ENCODE measurements at regions not wholly inside any gene's neighbourhood (a gene's known extent, or its start where the extent isn't known, plus 50 kb on each side); places are given as distances from the start of the nearest gene placed in this dataset.
A peak's percentile ranks its signal among the peaks of the same experiment; 100 is the strongest.

DNA sequence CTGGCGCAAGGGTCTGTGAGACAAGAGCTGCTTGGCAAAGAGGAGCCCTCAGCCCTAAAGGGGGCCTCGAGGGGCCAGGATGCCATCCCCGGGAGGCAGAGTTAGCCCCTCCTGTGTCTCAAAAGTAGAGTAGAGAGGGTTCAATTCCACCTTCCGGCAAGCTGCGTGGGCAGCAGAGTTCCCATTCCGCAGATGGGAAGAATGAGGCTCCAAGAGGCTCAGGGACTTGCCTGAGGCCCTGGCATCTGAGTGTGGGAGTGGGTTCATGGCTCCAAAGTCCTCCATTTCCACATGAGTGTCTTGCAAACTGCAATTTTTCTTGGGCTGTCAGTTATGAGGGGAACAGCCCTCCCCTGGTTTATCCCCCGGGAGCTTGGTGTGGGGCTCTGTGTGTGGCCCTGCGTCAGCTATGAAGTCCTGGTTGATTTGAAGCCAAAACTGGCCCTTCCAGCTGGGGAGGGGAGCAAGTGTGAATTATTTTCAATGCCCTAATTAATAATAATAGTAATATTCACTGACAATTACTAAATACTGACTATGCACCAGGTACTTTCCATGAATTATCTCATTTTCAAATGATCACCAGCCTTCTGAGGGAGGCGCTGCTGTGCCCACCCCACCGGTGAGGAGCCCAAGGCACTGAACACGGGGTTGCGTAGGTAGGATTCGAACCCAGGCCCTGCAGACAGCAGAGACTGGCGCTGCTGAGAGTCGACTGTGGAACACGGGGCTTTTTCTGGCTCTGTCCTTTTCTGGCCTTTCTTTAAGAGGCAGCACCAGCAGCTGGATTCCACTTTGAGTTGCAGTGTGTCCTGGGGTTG lies 153.0 kb upstream of the PTPN1 start:
- no peak for TF ChIP-seq EZH2phosphoT487 (IDR thresholded peaks at IDR 0.05; ENCODE audit: borderline replicate concordance, low read length)
- TF ChIP-seq, protein P1, sequence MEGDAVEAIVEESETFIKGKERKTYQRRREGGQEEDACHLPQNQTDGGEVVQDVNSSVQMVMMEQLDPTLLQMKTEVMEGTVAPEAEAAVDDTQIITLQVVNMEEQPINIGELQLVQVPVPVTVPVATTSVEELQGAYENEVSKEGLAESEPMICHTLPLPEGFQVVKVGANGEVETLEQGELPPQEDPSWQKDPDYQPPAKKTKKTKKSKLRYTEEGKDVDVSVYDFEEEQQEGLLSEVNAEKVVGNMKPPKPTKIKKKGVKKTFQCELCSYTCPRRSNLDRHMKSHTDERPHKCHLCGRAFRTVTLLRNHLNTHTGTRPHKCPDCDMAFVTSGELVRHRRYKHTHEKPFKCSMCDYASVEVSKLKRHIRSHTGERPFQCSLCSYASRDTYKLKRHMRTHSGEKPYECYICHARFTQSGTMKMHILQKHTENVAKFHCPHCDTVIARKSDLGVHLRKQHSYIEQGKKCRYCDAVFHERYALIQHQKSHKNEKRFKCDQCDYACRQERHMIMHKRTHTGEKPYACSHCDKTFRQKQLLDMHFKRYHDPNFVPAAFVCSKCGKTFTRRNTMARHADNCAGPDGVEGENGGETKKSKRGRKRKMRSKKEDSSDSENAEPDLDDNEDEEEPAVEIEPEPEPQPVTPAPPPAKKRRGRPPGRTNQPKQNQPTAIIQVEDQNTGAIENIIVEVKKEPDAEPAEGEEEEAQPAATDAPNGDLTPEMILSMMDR (conservative IDR thresholded peaks at IDR 0.05; ENCODE audit: low read depth, low read length) = no peak
- no peak for TF ChIP-seq EZH2 (IDR thresholded peaks at IDR 0.05; ENCODE audit: low read length, unreplicated experiment)
- BruUV-seq (replicated peaks) = no TSS peak
- Histone ChIP-seq H3K9me2 (replicated peaks; ENCODE audit: low read length) (no peaks in the 10 kb centered on the region), H3K27me3 (ENCODE audit: low read length) (no peaks in the 10 kb centered on the region), H3K36me3 (ENCODE audit: low read depth, low read length) (no peaks in the 10 kb centered on the region), H3K9ac (ENCODE audit: low read length) (no peak overlapping the region), H3F3A (ENCODE audit: low read length, unreplicated experiment) (no peaks in the 10 kb centered on the region), H3K4me1 (ENCODE audit: insufficient read depth, low read length) (peaks cover 19% of the 10 kb centered on the region), H3K4me2 (ENCODE audit: low read length) (no peak overlapping the region), H3K4me3 (ENCODE audit: low read length) (no peak overlapping the region), H2AFZ (ENCODE audit: low read length) (no peak overlapping the region), H3K27ac (ENCODE audit: low read length) (no peak overlapping the region), H3K79me2 (ENCODE audit: low read length) (no peaks in the 10 kb centered on the region), H4K20me1 (ENCODE audit: low read length) (no peaks in the 10 kb centered on the region), H3K9me3 (ENCODE audit: low read length) (no peaks in the 10 kb centered on the region)
- no peak for DNase-seq
- no peak for ATAC-seq
- POLR2A ChIA-PET (ENCODE audit: unreplicated experiment) = no interaction called here
- CTCF ChIA-PET = no interaction called here
- intact Hi-C loops (cut with micrococcal nuclease) = no loop called here

DNA sequence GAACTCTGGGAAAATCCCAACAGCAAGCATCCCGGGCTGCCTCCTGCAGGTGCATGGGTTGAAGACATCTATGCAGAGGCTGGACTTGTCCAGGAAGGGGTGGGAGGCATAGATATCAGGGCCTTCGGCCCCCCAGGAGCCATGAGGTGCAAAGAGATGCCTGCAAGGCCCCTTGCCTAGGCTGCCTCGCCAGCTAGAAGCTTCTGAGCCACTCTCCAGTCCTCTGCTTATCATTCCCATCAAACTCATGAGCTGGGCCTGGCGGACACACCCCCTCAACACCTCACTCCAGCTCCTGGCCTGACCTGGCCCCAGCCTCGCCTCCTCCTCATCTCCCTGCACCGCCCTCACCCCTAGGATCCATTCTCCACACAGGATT lies 152.4 kb upstream of the PTPN1 start:
- no TSS peak for BruUV-seq (replicated peaks)
- no peaks in the 10 kb centered on the region for H3K9me2 ChIP-seq (replicated peaks; ENCODE audit: low read length)
- H4K20me1 ChIP-seq (ENCODE audit: low read length) = no peaks in the 10 kb centered on the region
- H3K4me1 ChIP-seq (ENCODE audit: insufficient read depth, low read length) = peaks cover 19% of the 10 kb centered on the region
- ATAC-seq = 0 out of 2 replicates have a peak, but pooled peaks have one; percentile 18
- H3K9me3 ChIP-seq (ENCODE audit: low read length) = no peaks in the 10 kb centered on the region
- no peaks in the 10 kb centered on the region for H3K27me3 ChIP-seq (ENCODE audit: low read length)
- no peaks in the 10 kb centered on the region for H3F3A ChIP-seq (ENCODE audit: low read length, unreplicated experiment)
- no peak overlapping the region for H3K27ac ChIP-seq (ENCODE audit: low read length)
- no peak overlapping the region for H3K4me2 ChIP-seq (ENCODE audit: low read length)
- no peak for DNase-seq
- TF ChIP-seq, protein P1 (conservative IDR thresholded peaks at IDR 0.05; ENCODE audit: low read depth, low read length) = no peak
- TF ChIP-seq EZH2phosphoT487 (IDR thresholded peaks at IDR 0.05; ENCODE audit: borderline replicate concordance, low read length) = no peak
- no peak for TF ChIP-seq EZH2 (IDR thresholded peaks at IDR 0.05; ENCODE audit: low read length, unreplicated experiment)
- no peaks in the 10 kb centered on the region for H3K79me2 ChIP-seq (ENCODE audit: low read length)
- POLR2A ChIA-PET (ENCODE audit: unreplicated experiment) = interaction anchor here (0.6 kb wide), 1 partner anchor 109 kb away, joined by 4 read pairs; no protein-coding TSS in a partner anchor
- no peak overlapping the region for H3K4me3 ChIP-seq (ENCODE audit: low read length)
- H2AFZ ChIP-seq (ENCODE audit: low read length) = no peak overlapping the region
- CTCF ChIA-PET = no interaction called here
- intact Hi-C loops (cut with micrococcal nuclease) = no loop called here
- no peak overlapping the region for H3K9ac ChIP-seq (ENCODE audit: low read length)
- no peaks in the 10 kb centered on the region for H3K36me3 ChIP-seq (ENCODE audit: low read depth, low read length)

DNA sequence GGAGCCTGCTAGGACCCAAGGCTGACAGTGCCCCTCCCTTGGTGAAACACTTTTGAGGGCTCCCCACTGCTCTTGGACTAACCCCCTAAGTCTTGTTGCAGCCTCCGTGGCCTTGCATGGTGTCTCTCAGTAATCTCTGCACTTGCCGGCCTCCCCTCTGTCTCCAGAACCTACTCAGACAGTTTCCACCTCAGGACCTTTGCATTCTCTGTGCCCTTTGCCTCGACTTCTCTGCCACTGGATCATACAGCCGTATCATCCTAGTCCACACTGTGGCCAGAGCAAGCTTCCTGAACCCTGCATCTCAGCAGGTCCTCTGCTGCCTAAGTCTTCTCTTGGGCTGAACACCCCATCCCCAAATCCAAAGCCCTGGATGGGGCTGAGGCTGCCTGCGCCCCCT lies 152.0 kb upstream of the PTPN1 start:
- ATAC-seq (no peak), DNase-seq (no peak)
- H3F3A ChIP-seq (ENCODE audit: low read length, unreplicated experiment) = no peaks in the 10 kb centered on the region
- H2AFZ ChIP-seq (ENCODE audit: low read length) = no peak overlapping the region
- no peak overlapping the region for H3K4me2 ChIP-seq (ENCODE audit: low read length)
- no peak overlapping the region for H3K4me3 ChIP-seq (ENCODE audit: low read length)
- H3K4me1 ChIP-seq (ENCODE audit: insufficient read depth, low read length) = peaks cover 19% of the 10 kb centered on the region
- H3K27me3 ChIP-seq (ENCODE audit: low read length) = no peaks in the 10 kb centered on the region
- POLR2A ChIA-PET (ENCODE audit: unreplicated experiment) = interaction anchor here (0.6 kb wide), 1 partner anchor 109 kb away, joined by 4 read pairs; no protein-coding TSS in a partner anchor
- H3K9ac ChIP-seq (ENCODE audit: low read length) = no peak overlapping the region
- no peaks in the 10 kb centered on the region for H3K9me2 ChIP-seq (replicated peaks; ENCODE audit: low read length)
- CTCF ChIA-PET = no interaction called here
- BruUV-seq (replicated peaks) = no TSS peak
- no peaks in the 10 kb centered on the region for H3K79me2 ChIP-seq (ENCODE audit: low read length)
- no peak overlapping the region for H3K27ac ChIP-seq (ENCODE audit: low read length)
- no peaks in the 10 kb centered on the region for H3K36me3 ChIP-seq (ENCODE audit: low read depth, low read length)
- no peaks in the 10 kb centered on the region for H3K9me3 ChIP-seq (ENCODE audit: low read length)
- no peak for TF ChIP-seq EZH2 (IDR thresholded peaks at IDR 0.05; ENCODE audit: low read length, unreplicated experiment)
- TF ChIP-seq, protein P1 (conservative IDR thresholded peaks at IDR 0.05; ENCODE audit: low read depth, low read length) = no peak
- TF ChIP-seq EZH2phosphoT487 (IDR thresholded peaks at IDR 0.05; ENCODE audit: borderline replicate concordance, low read length) = no peak
- H4K20me1 ChIP-seq (ENCODE audit: low read length) = no peaks in the 10 kb centered on the region
- intact Hi-C loops (cut with micrococcal nuclease) = no loop called here
